Natural killer cell treated with Interleukin-12 subunit alpha and Interleukin-12 subunit beta and Interleukin-15 and Interleukin-18, amount 100 ng/mL, for 72 hours (primary cell): ENCODE measurements at regions not wholly inside any gene's neighbourhood (a gene's known extent, or its start where the extent isn't known, plus 50 kb on each side); places are given as distances from the start of the nearest gene placed in this dataset.

Source experiments
- ATAC-seq, 2 donors: fragments of 150-1000 bp; cut with Tn5 transposase in 1 of 2; sonication (Bioruptor Pico), chemical (Tn5 transposase) in 1 of 2; 2 replicates each; pipeline ENCODE4 v1.10.0; 2021
- DNase-seq: peaks from one replicate; pipeline ENCODE4 v3.0.0; 2022; ENCODE audit warnings: low spot score
- H3K27ac Mint-ChIP-seq, 2 donors: 1 replicate in 1 of 2; 2 replicates in 1 of 2; pipeline ENCODE4 v1.8.0; 2022; ENCODE audit warnings: mixed read lengths in 2 of 2, mild to moderate bottlenecking in 1 of 2, moderate library complexity in 1 of 2
- H3K27me3 Mint-ChIP-seq, 2 donors: 1 replicate in 1 of 2; 2 replicates in 1 of 2; pipeline ENCODE4 v1.8.0; 2022; ENCODE audit warnings: mixed read lengths in 2 of 2
- H3K36me3 Mint-ChIP-seq: one replicate; pipeline ENCODE4 v1.8.0; 2022; ENCODE audit warnings: mixed read lengths
- H3K4me1 Mint-ChIP-seq, 2 donors: 1 replicate in 1 of 2; 2 replicates in 1 of 2; pipeline ENCODE4 v1.8.0; 2022; ENCODE audit warnings: low read depth in 2 of 2, mixed read lengths in 2 of 2, mild to moderate bottlenecking in 1 of 2
- H3K4me3 Mint-ChIP-seq: one replicate; pipeline ENCODE4 v1.8.0; 2022; ENCODE audit warnings: mixed read lengths
- H3K9me3 Mint-ChIP-seq: 2 replicates; pipeline ENCODE4 v1.8.0; 2022; ENCODE audit warnings: mixed read lengths

DNA sequence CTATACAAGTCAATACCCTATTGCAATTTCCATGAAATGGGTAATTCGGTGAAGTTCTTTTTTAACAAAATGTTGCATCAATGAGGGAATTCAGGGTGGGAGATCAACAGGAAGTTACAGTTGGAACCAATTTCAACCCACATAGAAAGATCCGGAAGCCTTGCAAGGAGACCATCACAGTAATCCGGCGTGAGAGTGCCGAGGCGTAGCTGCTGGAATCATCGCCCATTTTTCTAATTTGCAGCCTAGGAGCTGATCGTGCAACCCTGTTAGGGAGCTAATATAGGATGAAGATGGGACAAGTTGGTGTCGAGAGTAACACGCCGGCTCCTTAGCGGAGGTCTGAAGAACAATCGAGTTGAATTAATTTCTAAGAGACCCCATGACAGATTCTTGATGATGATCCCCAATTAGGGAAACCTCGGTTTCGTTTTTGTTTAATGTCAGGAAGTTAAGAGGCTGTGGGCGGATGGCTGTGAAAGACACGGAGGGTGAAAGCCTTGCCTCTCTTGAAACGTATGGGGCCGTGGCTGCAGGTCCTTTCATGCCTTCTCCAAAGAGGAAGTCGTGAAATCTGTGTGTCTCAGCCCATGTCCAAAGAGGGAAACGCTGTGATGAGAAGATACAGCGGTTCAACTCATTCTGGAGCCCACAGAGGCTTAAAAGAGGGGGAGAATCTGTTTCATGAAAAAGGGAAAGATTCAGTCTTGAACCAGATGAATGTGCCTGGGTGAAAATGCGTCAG is 51.2 kb upstream of the CARD11 start:
- Mint-ChIP-seq H3K4me1 (peaks cover 59 to 60% of the 10 kb centered on the region in 2 donors), H3K27ac (peak overlapping the region; percentile 94 to 100), H3K27me3 (no peaks in the 10 kb centered on the region), H3K9me3 (no peaks in the 10 kb centered on the region), H3K4me3 (peak overlapping the region; percentile 87), H3K36me3 (no peaks in the 10 kb centered on the region)
- ATAC-seq: peak; percentile 79 to 80
- DNase-seq: peak; percentile 76

DNA sequence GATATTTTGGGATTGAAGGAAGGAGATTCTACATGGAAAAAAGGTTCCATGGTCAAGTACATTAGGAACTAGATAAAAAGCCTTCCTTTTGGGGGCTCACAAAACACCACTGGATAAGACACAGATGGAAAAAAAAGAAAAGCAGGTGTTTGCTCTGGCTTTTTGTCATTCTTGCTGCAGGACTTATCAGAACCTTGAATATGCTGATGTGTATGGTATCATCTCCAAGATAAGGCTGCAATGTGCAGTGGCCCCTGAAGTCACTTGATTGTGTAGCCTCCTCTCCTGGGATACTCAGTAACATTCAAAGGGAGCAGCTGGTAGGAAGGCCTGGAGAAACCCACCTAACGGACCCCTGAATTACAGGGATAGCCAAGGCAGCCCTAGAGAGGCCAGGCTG is 54.1 kb upstream of the CARD11 start:
- Mint-ChIP-seq H3K36me3 (no peaks in the 10 kb centered on the region), H3K27me3 (no peaks in the 10 kb centered on the region), H3K4me1 (peaks cover 40 to 55% of the 10 kb centered on the region in 2 donors), H3K27ac (peak overlapping the region in 1 of 2 donors; percentile 94), H3K9me3 (no peaks in the 10 kb centered on the region), H3K4me3 (no peak overlapping the region)
- DNase-seq: no peak
- ATAC-seq: no peak

DNA sequence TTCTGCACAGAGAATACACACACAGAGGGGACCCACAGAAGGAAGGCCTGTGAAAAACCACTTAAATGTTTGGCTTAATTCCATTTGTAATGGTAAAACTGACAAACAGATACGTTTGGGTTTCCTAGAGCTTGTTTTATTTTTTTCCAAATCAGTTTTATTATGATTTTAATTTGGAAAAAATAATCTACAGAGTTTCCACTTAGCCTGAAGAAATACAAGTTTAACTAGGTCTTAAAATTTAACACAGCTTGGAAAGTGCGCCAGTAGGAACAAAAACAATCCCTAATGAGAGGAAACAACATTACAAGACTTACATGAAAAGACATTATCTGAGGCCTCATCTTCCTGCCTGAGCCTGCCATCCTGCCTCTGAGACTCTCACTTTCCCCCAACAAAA is 58.5 kb upstream of the CARD11 start:
- peaks cover 46 to 62% of the 10 kb centered on the region in 2 donors for H3K4me1 Mint-ChIP-seq
- H3K4me3 Mint-ChIP-seq: no peak overlapping the region
- peak overlapping the region in 1 of 2 donors; percentile 85 for H3K27ac Mint-ChIP-seq

GRCh38 chr7:3103614-3104398 is 60.1 kb upstream of the CARD11 start:
- DNase-seq (no peak), ATAC-seq (peak in 1 of 2 donors; percentile 57)
- peak overlapping the region; percentile 65 for H3K4me3 Mint-ChIP-seq
- peak overlapping the region; percentile 21 to 94 for H3K27ac Mint-ChIP-seq
- peaks cover under 1% of the 10 kb centered on the region for H3K9me3 Mint-ChIP-seq
- H3K4me1 Mint-ChIP-seq: peaks cover 54 to 70% of the 10 kb centered on the region in 2 donors
- H3K27me3 Mint-ChIP-seq: no peaks in the 10 kb centered on the region
- peaks cover 2% of the 10 kb centered on the region for H3K36me3 Mint-ChIP-seq

More for the DNA sequence above, 58.5 kb upstream of the CARD11 start:
- Mint-ChIP-seq H3K27me3 (no peaks in the 10 kb centered on the region), H3K36me3 (no peaks in the 10 kb centered on the region), H3K9me3 (no peaks in the 10 kb centered on the region)
- ATAC-seq (no peak), DNase-seq (no peak)

GRCh38 chr7:3105856-3106255 is 62.2 kb upstream of the CARD11 start:
- H3K36me3 Mint-ChIP-seq: peaks cover 6% of the 10 kb centered on the region
- ATAC-seq (no peak), DNase-seq (no peak)
- H3K9me3 Mint-ChIP-seq: peaks cover 2% of the 10 kb centered on the region
- H3K27ac Mint-ChIP-seq: peak overlapping the region; percentile 90 to 94
- no peaks in the 10 kb centered on the region for H3K27me3 Mint-ChIP-seq
- peaks cover 63 to 81% of the 10 kb centered on the region in 2 donors for H3K4me1 Mint-ChIP-seq
- H3K4me3 Mint-ChIP-seq: peak overlapping the region; percentile 73

GRCh38 chr7:3106361-3106826 is 62.7 kb upstream of the CARD11 start:
- Mint-ChIP-seq H3K4me3 (peak overlapping the region; percentile 73), H3K36me3 (peaks cover 6% of the 10 kb centered on the region), H3K27me3 (no peaks in the 10 kb centered on the region), H3K4me1 (peaks cover 67 to 82% of the 10 kb centered on the region in 2 donors), H3K9me3 (peaks cover 2% of the 10 kb centered on the region), H3K27ac (peak overlapping the region; percentile 90 to 94)
- peak; percentile 80 for DNase-seq
- ATAC-seq: peak; percentile 91 to 92

DNA sequence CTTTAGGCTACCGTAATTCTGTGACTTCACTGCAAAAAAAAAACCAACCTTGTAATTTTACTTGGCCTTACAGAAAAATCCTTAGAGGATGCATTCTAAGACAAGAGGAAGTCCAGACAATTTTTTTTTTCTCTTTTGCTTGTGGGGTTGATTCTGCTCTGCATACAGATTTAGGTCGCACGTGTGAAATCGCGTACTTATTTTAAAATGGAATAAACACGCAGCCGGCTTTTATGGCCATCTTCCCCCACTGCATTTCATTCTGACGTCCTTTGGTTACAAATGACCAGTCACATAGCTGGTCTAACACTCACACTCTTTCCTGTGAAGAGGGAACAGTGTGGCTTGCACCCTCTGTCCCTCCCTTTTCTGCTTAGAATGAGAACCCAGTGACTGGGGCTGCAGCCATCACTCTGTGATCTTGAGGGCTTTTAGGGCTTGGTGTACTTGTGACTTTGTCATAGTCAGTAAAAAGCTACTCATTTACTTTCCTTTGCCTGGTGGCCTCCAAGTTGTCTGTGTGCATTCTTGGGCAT is 63.6 kb upstream of the CARD11 start:
- H3K27ac Mint-ChIP-seq: peak overlapping the region; percentile 90 to 94
- peak; percentile 60 to 84 for ATAC-seq
- peaks cover 2% of the 10 kb centered on the region for H3K9me3 Mint-ChIP-seq
- H3K4me3 Mint-ChIP-seq: peak overlapping the region; percentile 73
- peaks cover 73 to 89% of the 10 kb centered on the region in 2 donors for H3K4me1 Mint-ChIP-seq
- peak; percentile 75 for DNase-seq
- no peaks in the 10 kb centered on the region for H3K27me3 Mint-ChIP-seq
- peaks cover 6% of the 10 kb centered on the region for H3K36me3 Mint-ChIP-seq

DNA sequence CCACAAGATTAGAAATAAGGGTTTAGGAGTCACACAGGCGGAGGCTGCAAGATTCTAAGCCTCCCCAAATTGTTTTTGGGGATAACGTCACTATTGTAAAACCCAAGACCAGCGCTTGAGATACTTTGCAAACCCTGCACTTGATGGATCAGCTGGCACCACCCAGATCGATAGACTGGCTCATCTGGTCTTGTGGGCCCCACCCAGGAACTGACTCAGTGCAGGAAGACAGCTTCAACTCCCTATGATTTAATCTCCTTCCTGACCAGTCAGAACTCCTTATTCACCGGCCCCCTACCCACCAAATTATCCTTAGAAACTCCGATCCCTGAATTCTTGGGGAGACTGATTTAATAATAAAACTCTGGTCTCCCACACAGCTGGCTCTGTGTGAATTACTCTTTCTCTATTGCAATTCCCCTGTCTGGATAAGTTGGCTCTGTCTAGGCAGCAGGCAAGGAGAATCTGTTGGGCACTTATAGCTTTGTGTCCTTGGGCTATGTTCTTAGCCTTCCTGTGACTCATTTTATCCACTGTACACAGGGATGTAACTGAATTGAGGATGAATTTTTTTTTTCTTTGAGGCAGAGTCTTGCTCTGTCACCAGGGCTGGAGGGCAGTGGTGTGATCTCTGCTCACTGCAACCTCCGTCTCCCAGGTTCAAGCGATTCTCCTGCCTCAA is 64.4 kb upstream of the CARD11 start:
- H3K4me1 Mint-ChIP-seq: peaks cover 80 to 93% of the 10 kb centered on the region in 2 donors
- peak overlapping the region; percentile 73 for H3K4me3 Mint-ChIP-seq
- peak overlapping the region; percentile 90 to 94 for H3K27ac Mint-ChIP-seq
- H3K9me3 Mint-ChIP-seq: peaks cover 6% of the 10 kb centered on the region
- H3K36me3 Mint-ChIP-seq: peaks cover 9% of the 10 kb centered on the region
- ATAC-seq (no peak), DNase-seq (no peak)
- H3K27me3 Mint-ChIP-seq: no peaks in the 10 kb centered on the region

GRCh38 chr7:3109311-3109915 is 65.7 kb upstream of the CARD11 start:
- Mint-ChIP-seq H3K4me3 (no peak overlapping the region), H3K9me3 (peaks cover 11% of the 10 kb centered on the region), H3K4me1 (peaks cover 77 to 94% of the 10 kb centered on the region in 2 donors), H3K27me3 (no peaks in the 10 kb centered on the region), H3K36me3 (peaks cover 13% of the 10 kb centered on the region), H3K27ac (peak overlapping the region; percentile 18 to 94)
- ATAC-seq (no peak), DNase-seq (no peak)

DNA sequence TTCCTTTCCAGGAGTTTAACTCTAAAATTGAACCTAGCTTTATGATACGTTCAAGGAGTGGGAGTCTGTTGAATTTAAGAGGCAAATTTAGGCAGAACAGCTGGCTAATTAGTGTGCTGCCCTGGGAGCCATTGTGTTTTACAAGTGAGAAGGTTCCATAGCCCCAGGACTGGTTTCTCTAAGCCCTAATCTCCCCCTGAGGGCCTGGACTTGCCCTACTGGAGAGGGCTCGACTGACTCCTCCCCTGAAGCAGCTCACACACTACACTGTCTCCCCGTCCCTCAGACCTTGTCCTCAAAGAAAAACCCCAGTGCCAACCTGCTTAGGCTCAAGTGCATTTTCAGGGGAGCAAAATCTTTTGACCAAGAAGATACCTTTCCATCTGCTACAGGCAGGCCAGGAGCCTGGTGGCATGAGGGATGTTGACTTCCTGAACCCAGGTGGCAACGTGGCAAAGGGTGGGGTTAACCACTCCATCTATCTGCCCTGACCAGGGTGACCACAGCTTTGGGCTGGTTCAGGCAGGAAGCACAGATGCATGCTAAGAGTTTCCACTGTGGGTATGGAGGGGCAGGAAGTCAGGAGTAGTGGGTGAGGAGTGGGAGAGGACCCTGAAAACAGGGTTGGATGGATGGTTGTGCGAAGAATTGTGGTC is 68.9 kb upstream of the CARD11 start:
- peak overlapping the region; percentile 72 for H3K4me3 Mint-ChIP-seq
- peaks cover 16% of the 10 kb centered on the region for H3K9me3 Mint-ChIP-seq
- peak overlapping the region; percentile 41 to 91 for H3K27ac Mint-ChIP-seq
- peaks cover 18% of the 10 kb centered on the region for H3K36me3 Mint-ChIP-seq
- ATAC-seq (peak; percentile 65 to 77), DNase-seq (no peak)
- H3K27me3 Mint-ChIP-seq: no peaks in the 10 kb centered on the region
- H3K4me1 Mint-ChIP-seq: peaks cover 77 to 94% of the 10 kb centered on the region in 2 donors

DNA sequence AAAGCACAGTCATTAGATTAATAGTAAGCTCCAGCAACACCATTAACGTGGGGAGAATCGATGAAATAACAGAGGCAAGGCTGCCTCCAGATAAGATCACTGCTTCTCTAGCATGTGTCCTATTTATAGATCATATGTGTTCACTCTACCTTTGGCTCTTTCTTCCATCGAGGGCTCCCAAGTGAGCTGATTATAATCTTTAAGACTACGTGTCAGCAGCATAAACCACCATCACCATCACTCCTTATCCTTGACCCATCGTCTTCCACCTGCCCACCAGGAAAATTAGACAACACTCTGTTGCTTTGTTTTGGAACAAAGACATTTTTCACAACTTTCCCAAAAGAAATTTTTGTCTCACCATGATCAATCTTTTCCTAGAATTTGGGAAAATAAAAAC is 71.2 kb upstream of the CARD11 start:
- Mint-ChIP-seq H3K27ac (peak overlapping the region; percentile 52 to 79), H3K27me3 (no peaks in the 10 kb centered on the region), H3K4me3 (no peak overlapping the region), H3K4me1 (peaks cover 74 to 83% of the 10 kb centered on the region in 2 donors), H3K9me3 (peaks cover 14% of the 10 kb centered on the region), H3K36me3 (peaks cover 16% of the 10 kb centered on the region)
- no peak for ATAC-seq
- no peak for DNase-seq

DNA sequence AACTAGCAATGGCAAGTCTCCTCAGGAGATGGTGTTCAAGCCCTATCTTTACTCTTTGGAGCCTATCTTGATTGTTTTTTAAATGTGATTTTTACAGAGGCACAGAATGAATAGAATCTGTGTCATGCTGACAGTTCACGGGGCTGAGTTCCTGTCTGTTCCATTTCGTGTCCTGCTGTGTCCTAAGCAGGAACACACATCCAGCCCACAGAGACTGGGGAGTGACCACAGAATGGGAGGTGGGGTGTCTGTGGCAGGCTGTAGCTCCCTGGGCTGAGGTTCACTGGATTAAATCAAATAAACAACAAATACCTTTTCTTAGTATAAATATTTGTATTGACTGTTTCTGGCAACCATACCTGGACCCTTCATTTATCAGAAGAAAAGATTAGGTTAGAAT is 73.4 kb upstream of the CARD11 start:
- peaks cover 19% of the 10 kb centered on the region for H3K9me3 Mint-ChIP-seq
- H3K27me3 Mint-ChIP-seq: no peaks in the 10 kb centered on the region
- ATAC-seq (no peak), DNase-seq (no peak)
- peaks cover 78 to 81% of the 10 kb centered on the region in 2 donors for H3K4me1 Mint-ChIP-seq
- peak overlapping the region; percentile 24 to 79 for H3K27ac Mint-ChIP-seq
- peaks cover 31% of the 10 kb centered on the region for H3K36me3 Mint-ChIP-seq
- H3K4me3 Mint-ChIP-seq: peak overlapping the region; percentile 59
